NCI-H345 treated with DMSO at 0.1 percent for 48 hours (cell line): ENCODE measurements at regions not wholly inside any gene's neighbourhood (a gene's known extent, or its start where the extent isn't known, plus 50 kb on each side); places are given as distances from the start of the nearest gene placed in this dataset.

Source experiments
- DNase-seq: peaks from one replicate; lab custom pipeline; 2025; ENCODE audit not compliant: unreplicated experiment; lab: John Stamatoyannopoulos, UW

DNA sequence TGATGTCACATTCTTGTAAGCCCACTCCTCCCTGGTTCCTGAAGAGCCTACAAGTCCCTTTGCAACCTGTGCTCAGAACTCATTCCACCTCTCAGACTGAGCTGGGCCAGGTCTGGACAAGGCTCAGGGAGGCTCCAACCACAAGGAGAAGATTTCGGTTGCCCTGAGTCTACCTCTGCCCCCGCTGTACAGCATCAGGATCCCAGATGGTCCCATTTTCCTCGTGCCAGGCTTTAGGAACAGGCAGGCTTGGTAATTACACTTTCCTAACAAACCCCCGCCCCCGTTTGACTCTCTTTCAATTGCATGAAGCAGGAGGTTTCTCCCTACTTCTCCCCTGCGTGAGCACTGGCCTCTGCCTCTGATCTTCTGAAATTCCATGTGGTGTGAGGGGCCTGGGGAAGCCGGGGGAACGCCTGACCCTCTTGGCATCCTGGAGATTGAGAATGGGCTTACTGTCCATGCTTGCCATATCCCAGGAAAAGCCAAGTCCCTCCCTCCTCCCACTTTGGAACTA, 86.9 kb upstream of the CTNNA1 start:
- DNase-seq = no peak

DNA sequence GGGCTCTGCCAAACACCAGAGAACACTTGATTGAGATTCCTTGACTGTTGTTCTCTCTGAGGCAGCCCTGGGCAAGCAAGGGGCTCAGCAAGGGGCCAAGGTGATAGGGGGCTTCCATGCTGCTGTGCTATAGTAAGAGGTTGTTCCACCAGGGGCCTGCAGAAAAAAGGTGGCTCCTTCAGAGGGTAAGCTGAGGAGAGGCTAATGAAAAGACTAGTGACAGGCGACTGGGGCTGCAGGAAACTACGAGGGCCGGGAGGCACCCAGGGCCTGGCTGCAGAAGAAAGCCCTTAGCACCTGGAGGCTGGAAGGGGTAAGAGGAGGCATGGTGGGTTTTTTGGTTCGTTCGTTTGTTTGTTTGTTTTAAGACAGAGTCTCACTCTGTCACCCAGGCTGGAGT, 88.0 kb upstream of the CTNNA1 start:
- DNase-seq = no peak

DNA sequence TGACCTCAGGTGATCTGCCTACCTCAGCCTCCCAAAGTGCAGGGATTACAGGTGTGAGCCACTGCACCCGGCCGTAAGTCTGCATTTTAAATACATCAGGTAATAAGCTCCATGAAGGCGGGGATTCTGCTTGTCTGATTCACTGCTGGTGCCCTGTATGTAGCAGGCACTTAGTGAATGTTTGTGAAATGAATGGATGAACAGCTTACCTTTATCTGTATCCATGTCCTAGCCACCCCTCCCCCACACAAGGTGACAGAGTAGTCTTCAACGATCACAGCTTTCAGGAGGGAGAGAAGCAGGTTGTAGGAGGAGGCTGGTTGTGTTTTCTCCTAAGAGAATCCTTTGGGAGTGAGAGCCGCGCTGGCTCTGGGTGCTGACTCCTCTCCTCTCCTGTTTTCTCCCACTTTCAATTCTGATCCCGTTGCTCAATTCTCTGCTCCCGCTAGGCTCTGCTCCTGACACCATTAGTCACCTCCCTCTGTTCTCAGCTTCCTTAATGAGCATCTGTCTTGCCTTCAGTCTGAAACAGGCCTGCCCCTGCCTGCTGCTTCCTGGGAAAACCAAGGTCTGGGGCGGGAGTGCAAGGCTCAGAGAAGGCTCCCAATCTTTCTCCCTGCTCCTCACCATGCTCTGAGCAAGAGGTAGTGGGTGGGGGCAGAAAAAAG, 88.8 kb upstream of the CTNNA1 start:
- no peak for DNase-seq

DNA sequence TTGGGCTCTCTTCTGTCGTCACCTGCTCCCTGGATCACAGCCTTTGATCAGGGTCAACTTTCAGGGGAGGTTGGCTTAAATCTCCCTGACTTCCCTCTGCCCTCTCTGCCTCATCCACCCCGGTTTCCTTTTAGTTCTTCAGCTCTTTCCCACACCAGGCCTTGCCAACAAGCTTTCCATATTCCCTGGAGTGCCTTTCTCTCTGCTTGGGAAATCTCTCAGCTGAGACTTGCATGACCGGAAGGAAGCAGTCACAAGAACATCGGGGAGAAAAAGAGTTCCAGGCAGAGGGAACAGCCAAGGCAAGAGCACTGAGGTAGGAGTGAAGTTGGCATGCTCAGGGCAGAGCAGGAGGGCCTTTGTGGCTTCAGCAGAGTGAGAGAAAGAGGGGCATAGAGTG, 88.4 kb upstream of the HSPA9 start:
- no peak for DNase-seq

DNA sequence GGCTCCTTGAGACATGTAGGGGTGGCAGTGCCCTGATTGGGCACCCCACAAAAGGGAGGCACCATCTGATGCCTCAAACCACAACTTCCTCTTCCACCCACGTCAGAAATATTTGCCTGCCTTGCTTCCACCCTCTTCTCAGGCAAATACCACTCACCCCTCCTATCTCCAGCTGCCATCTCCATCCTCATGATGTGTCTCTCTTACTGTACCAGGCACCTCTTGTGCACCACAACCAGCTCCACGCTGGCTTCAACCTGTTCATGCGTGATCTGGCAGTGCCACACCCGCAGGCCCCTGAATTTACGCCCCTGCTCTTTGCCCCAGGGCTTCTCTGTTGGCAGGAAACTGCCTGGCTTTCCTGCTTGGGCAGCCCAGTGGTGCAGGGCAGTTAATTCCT, 87.8 kb upstream of the HSPA9 start:
- DNase-seq = no peak

DNA sequence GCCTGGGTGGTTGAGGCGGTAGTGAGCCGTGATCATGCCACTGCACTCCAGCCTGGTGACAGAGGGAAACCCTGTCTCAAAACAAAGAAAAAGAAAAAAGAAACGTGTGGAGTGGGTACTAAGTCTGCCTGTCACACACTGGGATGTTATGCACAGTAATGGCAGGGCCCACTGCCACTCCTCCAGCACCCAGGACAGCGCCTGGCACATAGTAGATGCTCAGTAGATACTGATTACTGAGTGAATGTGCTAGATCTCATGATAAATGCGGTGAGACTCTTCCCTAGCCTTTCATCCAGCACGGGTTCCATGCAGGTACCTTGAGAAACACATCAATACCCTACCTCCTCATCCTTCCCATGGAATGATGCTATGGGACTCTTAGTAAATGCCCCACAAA, 87.4 kb upstream of the HSPA9 start:
- no peak for DNase-seq

DNA sequence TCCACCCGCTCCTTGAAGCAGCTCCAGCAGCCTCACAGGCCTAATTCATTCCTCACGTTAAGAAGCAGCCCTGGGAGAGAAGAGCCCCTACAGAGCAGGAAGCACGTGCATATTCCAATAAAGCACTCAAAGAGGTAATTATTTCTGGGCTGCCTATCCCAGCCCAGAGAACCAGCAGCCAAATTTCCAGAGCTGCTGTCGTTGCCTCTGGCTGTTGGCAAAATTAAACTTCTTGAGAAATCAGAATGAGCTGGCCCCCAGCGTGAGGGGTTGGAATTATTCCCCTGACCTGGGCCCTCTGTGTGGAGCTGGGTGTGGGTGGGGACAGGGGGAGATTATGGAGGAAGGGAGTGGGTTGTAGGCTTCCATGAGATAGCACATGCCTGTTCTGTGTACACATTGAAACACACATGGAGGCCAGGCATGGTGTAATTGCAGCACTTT, 86.8 kb upstream of the HSPA9 start:
- DNase-seq = no peak

DNA sequence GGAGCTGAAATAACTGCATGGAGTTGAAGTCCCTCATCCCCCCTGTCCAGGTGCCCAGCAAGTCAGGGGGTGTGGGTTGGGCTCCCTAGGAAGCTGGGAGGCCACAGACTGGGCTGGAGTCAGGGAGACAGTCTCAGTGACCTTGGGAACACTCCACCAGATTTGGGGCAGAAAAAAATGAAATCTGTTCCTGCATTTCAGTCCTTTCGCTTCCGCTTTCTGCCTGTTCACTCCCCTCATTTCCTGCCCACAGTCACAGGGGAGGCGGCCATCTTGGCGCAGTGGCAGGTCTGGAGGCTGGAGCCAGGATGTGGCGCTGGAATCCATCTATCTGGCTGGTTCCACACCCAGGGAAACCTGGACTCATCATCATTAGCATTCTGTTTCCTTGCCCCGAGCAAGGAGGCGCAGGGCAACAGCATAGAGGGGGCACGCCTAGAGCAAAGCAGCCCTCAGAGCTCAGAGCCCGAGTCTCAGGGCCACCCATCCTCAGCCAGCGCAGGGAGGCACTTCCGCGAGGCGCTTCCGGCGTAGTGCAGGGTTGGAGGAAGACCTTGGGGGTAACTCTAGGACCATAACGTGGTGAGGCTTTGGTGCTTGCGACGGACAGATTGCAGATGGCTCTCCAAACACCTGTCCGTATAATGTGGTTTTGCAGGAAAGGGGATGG, 86.2 kb upstream of the HSPA9 start:
- no peak for DNase-seq

DNA sequence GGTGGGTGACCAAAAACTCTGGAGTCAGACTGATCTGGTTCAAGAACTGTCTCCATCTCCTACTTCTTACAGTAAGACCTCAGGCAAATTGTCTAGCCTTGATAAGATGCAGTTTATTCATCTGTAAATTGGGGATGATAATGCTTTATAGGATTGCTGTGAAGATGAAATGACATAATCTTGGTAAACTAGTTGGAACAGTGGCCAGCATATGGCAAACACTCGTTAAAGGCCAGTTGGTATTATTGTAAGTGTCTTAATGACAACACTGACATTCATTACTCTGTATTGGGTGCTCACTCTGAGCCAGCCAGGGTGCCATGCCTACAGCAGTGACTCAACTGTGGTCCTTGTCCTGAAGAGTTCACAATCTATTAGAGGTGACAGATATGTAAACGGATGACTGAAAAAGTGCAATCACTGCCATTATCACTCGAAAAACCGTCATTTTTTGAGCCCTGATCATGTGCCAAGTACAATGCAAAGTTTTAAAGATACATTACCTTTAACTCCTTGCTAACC, 84.9 kb upstream of the HSPA9 start:
- no peak for DNase-seq

DNA sequence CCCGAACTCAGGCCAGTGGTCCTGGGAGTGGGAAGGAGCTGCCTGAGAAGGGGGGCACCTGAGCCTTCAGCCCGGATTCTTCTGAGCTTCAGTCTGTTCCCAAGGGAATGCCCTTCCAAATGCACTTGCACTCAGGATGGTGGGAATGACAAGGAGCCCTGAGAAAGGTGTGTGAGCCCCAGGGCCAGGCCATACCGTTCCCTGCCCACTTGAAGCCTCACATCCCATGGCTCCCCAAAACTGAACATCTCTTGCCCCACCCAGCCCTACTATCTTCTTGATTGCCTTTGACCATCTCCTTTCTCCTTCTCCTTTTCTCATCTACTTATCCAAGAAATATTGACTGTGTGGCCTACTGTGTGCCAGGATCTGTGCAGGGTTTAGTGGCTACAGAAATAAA, 84.4 kb upstream of the HSPA9 start:
- no peak for DNase-seq

DNA sequence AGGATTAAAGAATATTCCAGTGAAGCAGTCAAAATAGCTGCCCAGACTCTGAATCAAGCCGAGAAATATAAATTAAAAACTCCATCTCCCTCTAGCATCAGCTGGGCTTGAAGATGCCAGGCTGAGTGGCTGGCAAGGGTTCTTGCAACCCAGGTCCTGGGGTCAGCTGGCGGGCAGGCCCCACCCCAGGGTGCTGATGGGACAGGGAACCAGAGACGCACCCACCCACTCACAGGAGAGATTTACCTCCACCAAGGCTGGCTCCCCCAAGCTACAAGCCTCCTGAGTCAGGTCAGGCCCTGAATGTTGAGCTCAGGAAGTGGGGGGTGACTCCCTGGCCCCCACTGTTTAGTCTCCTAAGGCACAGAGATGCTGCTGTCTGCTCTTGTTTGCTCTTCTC, 83.9 kb upstream of the HSPA9 start:
- DNase-seq = no peak

DNA sequence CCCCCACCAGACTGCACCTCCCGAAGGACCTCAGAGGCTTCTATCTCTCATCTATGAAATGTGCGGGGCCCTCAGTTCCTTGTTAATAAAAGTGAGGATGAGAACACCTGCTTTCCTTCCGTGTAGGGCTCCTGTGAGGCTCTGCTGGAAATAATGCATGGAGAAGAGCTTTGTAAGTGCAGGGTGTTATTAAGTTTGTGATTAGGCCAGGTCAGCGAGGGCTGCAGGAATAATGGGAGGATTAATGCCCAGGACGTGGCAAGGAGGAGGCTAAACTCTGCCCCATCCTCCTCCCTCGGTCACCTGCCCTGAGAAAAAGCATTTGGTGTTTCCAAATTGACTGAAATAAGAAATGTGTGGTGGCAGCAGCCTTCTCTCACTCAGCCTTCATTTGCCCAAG, 83.5 kb upstream of the HSPA9 start:
- DNase-seq = no peak

DNA sequence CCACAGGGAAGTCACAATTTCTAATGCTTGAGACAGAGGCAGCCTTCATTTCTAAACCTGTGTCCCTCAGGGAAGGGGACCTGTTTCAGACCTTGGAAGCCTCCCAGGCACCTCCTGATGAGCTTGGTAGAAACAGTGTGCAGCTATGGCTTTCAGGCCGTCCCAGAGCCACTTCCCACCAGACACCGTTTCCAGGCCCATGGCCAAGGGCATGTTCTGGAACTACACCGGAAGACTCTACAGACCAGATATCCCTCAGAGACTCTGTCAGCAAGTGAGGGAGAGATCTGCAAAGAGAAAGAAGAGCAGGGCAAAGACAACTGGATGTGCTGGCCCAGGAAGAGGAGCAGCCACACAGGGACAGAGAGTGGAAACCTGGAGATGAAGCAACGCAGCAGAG, 82.2 kb upstream of the HSPA9 start:
- no peak for DNase-seq

DNA sequence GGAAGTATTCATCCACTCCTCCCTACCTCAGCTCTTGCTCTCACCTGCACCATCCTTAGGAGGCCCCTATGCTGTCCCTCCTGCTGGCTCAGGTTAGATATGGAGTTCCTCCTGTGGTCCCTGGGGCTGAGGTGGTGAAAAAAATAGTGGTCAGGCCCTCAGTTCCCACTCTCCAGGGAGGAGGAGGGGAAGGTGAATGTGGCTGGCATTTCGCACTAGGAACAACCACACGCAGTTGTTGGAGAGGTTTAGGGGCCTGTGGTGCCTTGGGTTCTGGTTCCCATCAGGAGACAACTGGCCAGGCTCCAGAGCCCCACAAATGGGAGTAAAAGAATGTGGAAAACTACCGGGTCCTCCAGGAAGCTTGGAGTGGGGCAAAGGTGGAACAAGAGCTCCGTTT, 81.7 kb upstream of the HSPA9 start:
- DNase-seq = no peak

DNA sequence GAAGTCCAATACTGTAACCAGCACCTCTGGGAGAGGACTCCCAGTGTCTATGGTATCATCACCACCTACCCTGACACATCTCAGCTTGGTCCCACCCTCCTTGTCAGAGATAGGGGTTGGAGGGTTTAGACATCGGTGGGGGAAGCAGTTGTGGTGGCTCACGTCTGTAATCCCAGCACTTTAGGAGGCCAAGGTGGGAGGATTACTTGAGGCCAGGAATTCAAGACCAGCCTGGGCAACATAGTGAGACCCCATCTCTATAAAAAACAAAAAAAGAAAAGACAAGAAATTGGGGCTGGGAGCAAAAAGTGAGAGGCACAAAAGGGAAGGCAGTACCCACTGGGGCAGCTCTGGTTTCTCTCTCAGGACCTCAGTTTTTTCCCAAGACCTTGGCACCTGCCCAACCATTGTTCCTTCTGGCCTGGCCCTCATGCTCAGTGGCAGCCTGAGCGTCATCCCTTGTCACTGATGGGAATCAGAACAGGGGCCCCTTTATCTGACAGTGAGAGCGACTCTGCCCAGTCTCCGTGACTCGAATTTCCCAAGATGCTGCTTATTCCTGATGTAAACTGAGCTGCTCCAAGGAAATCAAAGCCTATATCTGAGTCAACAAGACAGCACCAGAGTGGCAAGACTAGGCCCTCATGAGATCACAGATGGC, 80.5 kb upstream of the HSPA9 start:
- DNase-seq = no peak

DNA sequence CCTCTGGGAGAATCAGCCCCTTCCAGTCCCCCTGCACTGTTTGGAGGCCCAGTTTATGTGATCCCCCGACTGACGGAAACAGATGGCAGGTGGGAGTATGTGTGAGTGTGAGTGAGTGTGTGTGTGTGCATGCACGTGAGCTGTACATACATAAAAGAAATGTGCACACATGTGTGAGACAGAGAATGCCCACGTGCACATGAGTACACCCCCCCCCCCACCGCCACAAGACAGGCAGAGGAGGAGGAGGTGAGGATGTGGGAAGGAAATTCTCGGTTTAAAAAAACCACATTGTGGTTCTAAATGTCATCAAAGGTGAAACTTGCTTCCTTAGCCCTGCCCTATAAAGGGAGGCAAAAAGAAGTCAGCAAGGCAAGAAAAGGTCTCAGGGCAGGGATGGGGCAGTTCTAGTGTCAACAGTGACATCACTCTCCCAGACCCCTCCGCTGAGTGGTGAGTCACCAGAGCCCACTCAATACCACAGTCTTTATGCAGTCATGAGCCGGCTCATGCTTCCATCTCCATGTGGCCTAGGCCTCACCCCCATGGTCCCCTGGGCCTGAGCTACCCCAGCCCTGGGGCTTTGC, 79.2 kb upstream of the HSPA9 start:
- no peak for DNase-seq

DNA sequence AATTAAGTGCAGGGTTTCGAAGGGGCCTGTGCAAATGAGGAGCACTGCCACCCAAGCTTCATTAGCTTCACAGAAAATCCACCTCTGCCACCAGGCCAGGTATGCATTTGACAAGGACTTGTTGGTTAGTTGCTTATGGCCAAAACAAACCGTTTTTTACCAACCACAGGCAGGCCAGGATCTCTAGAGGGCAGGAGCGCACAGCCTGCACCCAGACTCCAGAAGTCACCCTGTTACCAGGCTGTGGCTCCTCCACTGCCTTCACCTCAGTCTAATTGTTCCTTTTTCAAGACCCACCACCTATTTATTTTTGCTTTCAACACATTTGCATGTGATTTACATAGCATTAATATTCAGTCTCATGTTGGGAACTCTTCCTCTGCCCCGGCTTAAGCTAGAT, 78.3 kb upstream of the HSPA9 start:
- DNase-seq = no peak

DNA sequence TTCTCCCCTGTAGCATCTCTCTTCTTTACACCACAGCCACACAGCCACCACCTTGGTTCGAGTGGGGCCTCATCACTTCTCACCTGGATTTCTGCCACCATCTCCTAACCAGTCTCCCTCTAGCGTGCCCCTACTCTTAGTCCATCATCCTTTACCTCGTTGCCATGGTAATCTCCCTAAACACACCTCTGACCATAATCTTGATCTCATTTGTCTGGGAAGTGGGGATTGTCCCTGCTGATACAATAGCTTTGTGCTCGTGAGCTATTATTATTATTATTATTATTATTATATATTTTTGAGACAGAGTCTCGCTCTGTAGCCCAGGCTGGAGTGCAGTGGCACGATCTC, 76.5 kb upstream of the HSPA9 start:
- DNase-seq = no peak

DNA sequence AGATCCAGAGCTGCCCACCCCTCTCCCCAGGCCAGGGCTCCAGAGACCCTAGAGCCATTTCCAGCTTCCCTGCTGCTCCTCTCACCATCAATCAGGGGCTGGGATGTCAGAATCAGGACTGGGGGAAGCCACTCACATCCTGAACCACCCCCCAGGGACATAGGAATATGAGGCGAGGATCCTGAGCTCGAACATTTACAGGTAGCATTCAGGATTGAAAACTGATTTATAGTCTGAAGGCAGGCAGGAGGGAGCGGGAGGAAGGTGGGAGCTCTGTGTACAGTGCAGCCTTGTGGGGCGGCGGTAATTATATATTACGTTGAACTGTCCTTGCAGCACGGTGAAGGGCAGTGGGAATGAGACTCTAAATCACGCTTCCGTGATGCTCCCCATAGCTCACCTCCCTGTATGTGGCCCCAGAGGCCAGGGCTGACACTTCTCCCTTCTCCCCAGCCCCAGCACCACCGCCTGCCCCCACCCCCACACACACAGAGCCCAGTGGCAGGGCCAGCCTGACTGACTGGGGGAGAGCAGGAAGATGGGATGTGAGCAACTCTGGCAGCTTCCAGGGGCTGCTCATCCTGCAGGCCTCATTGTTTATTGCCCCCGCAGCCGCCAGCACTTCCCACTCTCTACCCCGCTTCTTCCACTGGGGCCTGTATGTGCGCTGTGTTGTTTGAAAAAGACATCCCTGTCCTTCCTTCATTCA, 76.0 kb upstream of the HSPA9 start:
- DNase-seq = no peak

DNA sequence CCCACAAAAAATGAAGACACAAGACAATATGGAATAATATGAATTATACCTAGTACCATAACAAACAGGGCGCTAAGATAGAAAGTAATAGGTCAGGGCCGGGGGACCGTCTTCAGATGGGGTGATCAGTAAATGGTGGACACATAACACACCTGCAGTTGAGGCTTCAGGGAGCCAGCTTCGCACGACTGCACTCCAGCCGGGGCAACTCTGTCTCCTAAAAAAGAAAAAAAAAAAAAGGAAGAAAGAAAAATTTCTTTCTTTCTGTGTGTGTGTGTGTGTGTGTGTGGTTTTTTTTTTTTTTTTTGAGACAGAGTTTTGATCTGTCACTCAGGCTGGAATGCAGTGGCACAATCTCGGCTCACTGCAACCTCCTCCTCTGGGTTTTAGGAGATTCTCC, 75.0 kb upstream of the HSPA9 start:
- no peak for DNase-seq

DNA sequence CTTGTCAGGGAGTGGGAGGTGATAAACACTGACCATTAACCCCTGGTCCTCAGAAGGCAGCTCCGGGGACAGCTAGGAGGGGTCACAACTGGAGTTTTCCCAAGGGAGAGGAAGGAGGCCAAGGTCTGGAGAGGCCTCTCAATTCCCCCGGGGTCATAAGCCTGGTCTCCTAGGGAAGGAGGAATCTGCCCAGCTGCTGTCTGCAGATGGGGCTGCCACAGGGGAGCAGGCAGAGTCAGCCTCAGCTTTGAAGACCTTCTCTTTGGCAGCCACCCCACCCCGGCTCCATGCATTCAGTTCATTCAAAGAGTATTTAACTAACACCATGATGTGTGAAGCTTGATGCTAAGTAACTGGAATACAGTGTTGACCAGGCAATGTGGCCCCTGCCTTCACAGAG, 74.6 kb upstream of the HSPA9 start:
- no peak for DNase-seq
